Fibroblast of lung (primary cell): ENCODE measurements at regions not wholly inside any gene's neighbourhood (a gene's known extent, or its start where the extent isn't known, plus 50 kb on each side); places are given as distances from the start of the nearest gene placed in this dataset.

ENCODE experiments used
- DNase-seq, 2 donors: peaks; one replicate each; pipeline versions ENCODE4 v3.0.0 to v3.0.0-alpha.2; 2010; ENCODE audit warnings: low read depth in 2 of 2
- H2AFZ ChIP-seq: 2 replicates; pipeline ENCODE4 v1.5.1; 2012; ENCODE audit warnings: low read length, control low read depth, inconsistent platforms
- H3K27ac ChIP-seq: 2 replicates; pipeline ENCODE4 v1.5.1; 2011; ENCODE audit warnings: low read length, control low read depth; ENCODE audit not compliant: insufficient read depth
- H3K27me3 ChIP-seq: 2 replicates; pipeline ENCODE4 v1.5.1; 2011; ENCODE audit warnings: mild to moderate bottlenecking, low read length; ENCODE audit not compliant: control insufficient read depth, insufficient read depth
- H3K36me3 ChIP-seq: 2 replicates; pipeline ENCODE4 v1.5.1; 2011; ENCODE audit warnings: low read length; ENCODE audit not compliant: control insufficient read depth, insufficient read depth
- H3K4me1 ChIP-seq: 2 replicates; pipeline ENCODE4 v1.5.1; 2011; ENCODE audit warnings: low read length; ENCODE audit not compliant: control insufficient read depth, insufficient read depth; ENCODE audit errors: extremely low read depth
- H3K4me2 ChIP-seq: 2 replicates; pipeline ENCODE4 v1.5.1; 2011; ENCODE audit warnings: low read length, control low read depth; ENCODE audit not compliant: insufficient read depth; ENCODE audit errors: extremely low read depth
- H3K4me3 ChIP-seq, 4 experiments: fragments of 200-600 bp in 1 of 4; sonication (generic) in 1 of 4; replicated peaks in 1 of 4; 2 replicates each; pipeline ENCODE4 v1.5.1; 2011 to 2016; ENCODE audit warnings: low read length in 4 of 4, low read depth in 3 of 4, mild to moderate bottlenecking in 3 of 4, control low read depth in 2 of 4, inconsistent platforms in 1 of 4, mixed read lengths in 1 of 4; ENCODE audit not compliant: insufficient read depth in 1 of 4; ENCODE audit errors: control extremely low read depth in 1 of 4
- H3K79me2 ChIP-seq: 2 replicates; pipeline ENCODE4 v1.5.1; 2012; ENCODE audit warnings: mild to moderate bottlenecking, low read length, inconsistent platforms; ENCODE audit not compliant: control insufficient read depth, insufficient read depth
- H3K9ac ChIP-seq: 2 replicates; pipeline ENCODE4 v1.5.1; 2011; ENCODE audit warnings: mild to moderate bottlenecking, low read length, control low read depth; ENCODE audit not compliant: insufficient read depth
- H3K9me3 ChIP-seq: 2 replicates; pipeline ENCODE4 v1.5.1; 2012; ENCODE audit warnings: low read depth, low read length; ENCODE audit not compliant: control insufficient read depth, insufficient read depth
- H4K20me1 ChIP-seq: 2 replicates; pipeline ENCODE4 v1.5.1; 2011; ENCODE audit warnings: low read length; ENCODE audit not compliant: control insufficient read depth, insufficient read depth; ENCODE audit errors: extremely low read depth
- EZH2 ChIP-seq: IDR thresholded peaks from 2 replicates; pipeline ENCODE4 v1.5.1; 2012; ENCODE audit warnings: low read length, control low read depth, mild to moderate bottlenecking; ENCODE audit errors: missing control alignments
- TF ChIP-seq, protein P1 (sequence below), 2 donors: IDR thresholded peaks in 1 of 2; conservative IDR thresholded peaks in 1 of 2; 1 replicate in 1 of 2; 2 replicates in 1 of 2; pipeline ENCODE4 v1.5.1; 2011 to 2012; ENCODE audit warnings: low read length in 2 of 2, control low read depth in 1 of 2, inconsistent platforms in 1 of 2, low read depth in 1 of 2, mild to moderate bottlenecking in 1 of 2

DNA sequence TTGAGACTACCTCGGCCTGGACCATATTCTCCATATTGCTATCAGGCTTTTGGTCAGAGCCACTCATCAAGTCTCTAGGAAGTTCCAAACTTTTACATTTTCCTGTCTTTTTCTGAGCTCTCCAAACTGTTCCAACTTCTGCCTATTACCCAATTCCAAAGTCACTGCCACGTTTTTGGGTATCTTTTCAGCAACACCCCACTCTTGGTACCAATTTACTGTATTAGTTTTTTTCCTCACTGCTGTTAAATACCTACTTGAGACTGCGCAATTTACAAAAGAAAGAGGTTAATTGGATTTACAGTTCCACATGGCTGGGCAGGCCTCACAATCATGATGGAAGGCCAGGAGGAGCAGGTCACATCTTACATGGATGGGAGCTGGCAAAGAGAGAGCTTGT, 507.8 kb upstream of the ZNF608 start:
- Histone ChIP-seq H4K20me1 (no peaks in the 10 kb centered on the region), H3K27ac (no peak overlapping the region), H2AFZ (no peak overlapping the region), H3K9me3 (no peaks in the 10 kb centered on the region), H3K36me3 (no peaks in the 10 kb centered on the region), H3K27me3 (no peaks in the 10 kb centered on the region), H3K4me1 (no peaks in the 10 kb centered on the region), H3K4me2 (no peak overlapping the region), H3K4me3 (no peak overlapping the region), H3K9ac (no peak overlapping the region), H3K79me2 (no peaks in the 10 kb centered on the region)
- no peak for DNase-seq
- TF ChIP-seq EZH2, result no peak
- TF ChIP-seq, protein P1, sequence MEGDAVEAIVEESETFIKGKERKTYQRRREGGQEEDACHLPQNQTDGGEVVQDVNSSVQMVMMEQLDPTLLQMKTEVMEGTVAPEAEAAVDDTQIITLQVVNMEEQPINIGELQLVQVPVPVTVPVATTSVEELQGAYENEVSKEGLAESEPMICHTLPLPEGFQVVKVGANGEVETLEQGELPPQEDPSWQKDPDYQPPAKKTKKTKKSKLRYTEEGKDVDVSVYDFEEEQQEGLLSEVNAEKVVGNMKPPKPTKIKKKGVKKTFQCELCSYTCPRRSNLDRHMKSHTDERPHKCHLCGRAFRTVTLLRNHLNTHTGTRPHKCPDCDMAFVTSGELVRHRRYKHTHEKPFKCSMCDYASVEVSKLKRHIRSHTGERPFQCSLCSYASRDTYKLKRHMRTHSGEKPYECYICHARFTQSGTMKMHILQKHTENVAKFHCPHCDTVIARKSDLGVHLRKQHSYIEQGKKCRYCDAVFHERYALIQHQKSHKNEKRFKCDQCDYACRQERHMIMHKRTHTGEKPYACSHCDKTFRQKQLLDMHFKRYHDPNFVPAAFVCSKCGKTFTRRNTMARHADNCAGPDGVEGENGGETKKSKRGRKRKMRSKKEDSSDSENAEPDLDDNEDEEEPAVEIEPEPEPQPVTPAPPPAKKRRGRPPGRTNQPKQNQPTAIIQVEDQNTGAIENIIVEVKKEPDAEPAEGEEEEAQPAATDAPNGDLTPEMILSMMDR (conservative IDR thresholded peaks at IDR 0.05 in 1 of 2, IDR thresholded peaks at IDR 0.05 in 1 of 2; ENCODE audit: low read depth in 1 of 2, low read length in 2 of 2), result no peak

- no peak for DNase-seq
- Histone ChIP-seq H3K79me2 (no peaks in the 10 kb centered on the region), H3K27ac (no peak overlapping the region), H3K9ac (no peak overlapping the region), H3K4me2 (no peak overlapping the region), H4K20me1 (no peaks in the 10 kb centered on the region), H3K36me3 (no peaks in the 10 kb centered on the region), H3K4me1 (no peaks in the 10 kb centered on the region), H3K9me3 (no peaks in the 10 kb centered on the region), H2AFZ (no peak overlapping the region), H3K4me3 (no peak overlapping the region), H3K27me3 (no peaks in the 10 kb centered on the region)
- TF ChIP-seq EZH2, result no peak
- TF ChIP-seq, protein P1 (conservative IDR thresholded peaks at IDR 0.05 in 1 of 2, IDR thresholded peaks at IDR 0.05 in 1 of 2; ENCODE audit: low read depth in 1 of 2, low read length in 2 of 2), result no peak
These were observed 509.9 kb upstream of the ZNF608 start for GRCh38 chr5:125256296-125256695.

- Histone ChIP-seq H3K4me3 (no peak overlapping the region), H3K79me2 (no peaks in the 10 kb centered on the region), H3K36me3 (no peaks in the 10 kb centered on the region), H3K27ac (no peak overlapping the region), H4K20me1 (no peaks in the 10 kb centered on the region), H3K4me1 (no peaks in the 10 kb centered on the region), H3K4me2 (no peak overlapping the region), H3K27me3 (no peaks in the 10 kb centered on the region), H2AFZ (no peak overlapping the region), H3K9ac (no peak overlapping the region), H3K9me3 (no peaks in the 10 kb centered on the region)
- TF ChIP-seq, protein P1 (conservative IDR thresholded peaks at IDR 0.05 in 1 of 2, IDR thresholded peaks at IDR 0.05 in 1 of 2; ENCODE audit: low read depth in 1 of 2, low read length in 2 of 2), result no peak
- TF ChIP-seq EZH2, result no peak
- DNase-seq, result peak; percentile 30 to 36
These were observed 510.9 kb upstream of the ZNF608 start for GRCh38 chr5:125257057-125257972.
